ENCODE measurements at regions not wholly inside any gene's neighbourhood (a gene's known extent, or its start where the extent isn't known, plus 50 kb on each side); places are given as distances from the start of the nearest gene placed in this dataset.
A peak's percentile ranks its signal among the peaks of the same experiment; 100 is the strongest.

GRCh38 chr12:33795536-33795935, 226.8 kb upstream of the ALG10 start (continued):
- TF ChIP-seq ZNF462 (CRISPR knock-in tag; IDR thresholded peaks at IDR 0.05) (no peak), JUNB (IDR thresholded peaks at IDR 0.05; ENCODE audit: unreplicated experiment) (no peak), ETS1 (IDR thresholded peaks at IDR 0.05) (no peak), POLR2AphosphoS5 (IDR thresholded peaks at IDR 0.05; ENCODE audit: low read depth) (no peak), ZNF114 (CRISPR knock-in tag; IDR thresholded peaks at IDR 0.05) (no peak), CREB1 (CRISPR knock-in tag; IDR thresholded peaks at IDR 0.05; ENCODE audit: low read depth) (no peak), ZNF331 (CRISPR knock-in tag; IDR thresholded peaks at IDR 0.05; ENCODE audit: low read depth) (no peak)

- DNase-seq (ENCODE audit: low spot score) (no peak), ATAC-seq (no peak)
- H3K36me3 Mint-ChIP-seq (ENCODE audit: low read depth): 0 out of 3 replicates have a peak, but pooled peaks cover 1% of the 10 kb centered on the region
- no peak overlapping the region for H3K4me3 Mint-ChIP-seq
- H3K4me1 ChIP-seq (ENCODE audit: insufficient read depth): no peaks in the 10 kb centered on the region
- no peaks in the 10 kb centered on the region for H3K36me3 ChIP-seq (ENCODE audit: insufficient read depth)
- H3F3A ChIP-seq (replicated peaks; ENCODE audit: low read depth): no peaks in the 10 kb centered on the region
- H2AFZ ChIP-seq: peak overlapping the region; percentile 25; the same call in 1 of the 2 replicates
- H4K20me1 ChIP-seq (replicated peaks; ENCODE audit: insufficient read depth): no peaks in the 10 kb centered on the region
- peaks cover 9% of the 10 kb centered on the region; the same call in 2 of the 3 replicates for H3K9me3 Mint-ChIP-seq
- H3K79me2 ChIP-seq (replicated peaks; ENCODE audit: insufficient read depth): no peaks in the 10 kb centered on the region
- H3K9me2 ChIP-seq (ENCODE audit: insufficient read depth): peaks cover 18% of the 10 kb centered on the region; the same call in 1 of the 2 replicates
- H3K4me2 ChIP-seq: no peak overlapping the region
- peaks cover 5% of the 10 kb centered on the region for H3K27me3 Mint-ChIP-seq (ENCODE audit: insufficient read depth, low read depth, poor library complexity)
- no peaks in the 10 kb centered on the region for H3K4me1 Mint-ChIP-seq
- no peak overlapping the region for H3K4me3 ChIP-seq
- H3K27ac ChIP-seq (ENCODE audit: low read depth): no peak overlapping the region
- no peak for TF ChIP-seq ZNF114 (CRISPR knock-in tag; IDR thresholded peaks at IDR 0.05)
- no peak for TF ChIP-seq REST (IDR thresholded peaks at IDR 0.05; ENCODE audit: unreplicated experiment)
- no peak for TF ChIP-seq STAT1 (IDR thresholded peaks at IDR 0.05; ENCODE audit: unreplicated experiment)
- TF ChIP-seq ZNF331 (CRISPR knock-in tag; IDR thresholded peaks at IDR 0.05; ENCODE audit: low read depth): no peak
- H3K27ac Mint-ChIP-seq: no peak overlapping the region
- no peaks in the 10 kb centered on the region for H3K27me3 ChIP-seq (ENCODE audit: insufficient read depth)
These were observed 208.8 kb upstream of the ALG10 start for GRCh38 chr12:33813536-33813935.
